Right renal pelvis (tissue), 4 donors: ENCODE measurements at regions not wholly inside any gene's neighbourhood (a gene's known extent, or its start where the extent isn't known, plus 50 kb on each side); places are given as distances from the start of the nearest gene placed in this dataset.

Experiments
- DNase-seq, 4 donors: peaks; one replicate each; pipeline ENCODE4 v3.0.0-alpha.2; 2013; ENCODE audit warnings: low read depth in 4 of 4, low spot score in 3 of 4, missing footprints in 1 of 4

- no peak for DNase-seq
Observed at GRCh38 chr14:87141801-87142200, 851.2 kb downstream of the GALC start.

GRCh38 chr14:87139299-87139698 lies 853.7 kb downstream of the GALC start:
- DNase-seq, result no peak

DNA sequence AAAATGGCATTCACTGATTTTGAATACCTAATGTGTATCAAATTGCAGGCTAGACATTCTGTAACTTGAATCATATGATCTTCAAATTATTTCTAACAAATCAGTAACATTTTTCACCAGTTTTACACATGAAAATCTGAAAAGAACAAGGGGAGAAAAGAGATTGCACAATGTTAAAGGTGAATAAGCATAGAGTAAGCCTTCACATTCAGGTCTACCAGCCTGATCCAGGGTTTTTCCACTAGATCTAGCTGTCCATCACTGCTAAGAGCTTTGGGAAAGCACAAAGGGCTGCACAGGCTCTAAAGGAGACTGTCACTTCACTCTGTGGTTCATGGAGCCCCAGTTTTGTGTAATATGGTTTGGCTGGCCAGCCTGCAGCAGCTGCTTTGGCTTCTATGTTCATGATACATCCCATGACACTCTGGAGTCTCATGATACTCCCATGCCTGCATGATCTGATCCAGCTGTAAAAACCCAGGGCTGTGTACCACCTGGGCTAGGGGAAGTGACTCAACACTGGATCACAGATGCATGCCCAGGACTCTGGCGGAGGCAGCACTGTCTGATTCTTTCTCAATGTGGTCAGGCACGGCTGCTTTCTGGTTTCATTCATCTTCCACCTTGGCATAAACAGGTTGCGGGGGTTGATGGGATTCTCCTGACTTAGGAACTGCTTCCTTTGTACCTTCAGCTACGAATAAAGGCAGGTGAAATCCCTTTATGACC lies 859.7 kb downstream of the GALC start:
- peak in 1 of 4 donors; percentile 8 for DNase-seq

DNA sequence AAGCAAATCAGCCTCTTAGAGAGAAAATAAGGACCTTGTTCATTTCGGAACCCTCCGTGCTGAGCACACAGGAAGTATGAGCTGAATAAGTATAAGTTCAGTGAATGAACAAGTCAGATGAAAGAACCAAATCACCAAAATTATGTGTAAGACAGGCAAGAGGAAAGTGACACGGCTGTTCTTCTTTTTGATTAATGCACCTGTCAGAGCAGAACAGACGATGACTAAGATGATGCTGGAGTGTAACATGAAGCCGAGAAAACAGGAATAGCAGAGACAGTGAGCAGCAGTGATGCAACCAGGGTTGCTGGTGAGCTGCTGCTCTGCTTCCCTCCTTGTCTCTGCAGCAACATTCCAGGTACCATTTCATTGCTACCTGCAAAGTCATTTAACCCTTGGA lies 861.1 kb downstream of the GALC start:
- no peak for DNase-seq

- no peak for DNase-seq
Observed at GRCh38 chr14:87122166-87122565, 870.8 kb downstream of the GALC start.

GRCh38 chr14:87121716-87122115 lies 871.3 kb downstream of the GALC start:
- no peak for DNase-seq

DNA sequence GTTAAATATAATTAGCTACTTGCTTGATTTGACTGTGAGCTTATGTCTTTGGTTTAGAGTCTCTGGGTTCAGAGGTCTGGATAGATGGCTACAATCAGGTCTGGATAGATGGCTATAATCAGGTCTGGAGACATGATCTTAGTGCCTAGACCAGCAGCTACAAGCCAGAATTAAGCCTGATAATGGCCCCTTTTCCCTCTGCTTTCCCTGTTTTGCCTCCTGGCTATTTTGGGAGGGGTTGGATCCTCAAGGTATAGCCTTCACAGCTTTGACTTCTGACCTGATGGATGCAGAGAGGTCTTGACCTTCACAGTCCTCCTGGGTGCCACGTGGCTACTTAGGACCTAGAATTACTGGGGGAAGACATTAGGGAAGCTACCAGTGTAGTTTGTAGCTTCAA lies 877.7 kb downstream of the GALC start:
- no peak for DNase-seq

DNA sequence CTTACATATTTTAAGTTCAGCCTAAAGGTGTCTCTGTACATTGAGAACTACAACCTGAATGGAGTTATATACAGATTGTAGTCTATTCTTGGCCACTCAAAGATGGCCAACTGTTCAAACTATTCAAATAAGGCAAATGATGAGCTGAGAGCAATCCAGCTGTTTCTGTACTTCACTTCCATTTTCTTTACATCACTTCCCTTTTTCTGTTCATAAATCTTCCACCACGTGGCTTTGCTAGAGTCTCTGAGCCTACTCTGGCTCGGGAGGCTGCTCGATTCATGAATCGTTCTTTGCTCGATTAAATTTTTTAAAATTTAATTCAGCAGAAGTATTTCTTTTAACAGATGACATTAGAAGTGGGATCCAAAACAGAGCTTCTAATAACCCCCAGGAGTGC lies 879.7 kb downstream of the GALC start:
- DNase-seq, result no peak

DNA sequence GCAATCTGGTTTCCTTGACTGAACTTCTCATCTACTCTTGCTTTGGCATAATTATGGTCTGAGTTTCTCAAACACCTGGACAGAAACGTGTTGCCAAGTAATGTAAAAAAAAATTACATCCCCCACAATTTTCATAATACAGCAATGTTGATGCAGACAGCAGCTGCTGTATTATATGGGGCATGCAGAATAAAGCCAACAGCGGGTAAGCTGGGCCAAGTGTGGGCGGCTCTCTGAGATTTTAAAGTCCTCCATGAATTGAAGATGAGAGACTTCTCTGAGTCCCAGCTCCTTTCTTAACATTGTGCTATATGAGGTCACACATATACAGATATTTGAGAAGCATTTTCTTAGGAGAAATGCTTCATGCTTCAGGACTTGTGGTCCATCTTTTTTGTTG lies 881.2 kb downstream of the GALC start:
- DNase-seq, result no peak

GRCh38 chr14:87111126-87111525 lies 881.9 kb downstream of the GALC start:
- DNase-seq, result no peak

- no peak for DNase-seq
Observed at GRCh38 chr14:87109271-87109670, 883.7 kb downstream of the GALC start.

GRCh38 chr14:87108726-87109125 lies 884.3 kb downstream of the GALC start:
- DNase-seq, result no peak

DNA sequence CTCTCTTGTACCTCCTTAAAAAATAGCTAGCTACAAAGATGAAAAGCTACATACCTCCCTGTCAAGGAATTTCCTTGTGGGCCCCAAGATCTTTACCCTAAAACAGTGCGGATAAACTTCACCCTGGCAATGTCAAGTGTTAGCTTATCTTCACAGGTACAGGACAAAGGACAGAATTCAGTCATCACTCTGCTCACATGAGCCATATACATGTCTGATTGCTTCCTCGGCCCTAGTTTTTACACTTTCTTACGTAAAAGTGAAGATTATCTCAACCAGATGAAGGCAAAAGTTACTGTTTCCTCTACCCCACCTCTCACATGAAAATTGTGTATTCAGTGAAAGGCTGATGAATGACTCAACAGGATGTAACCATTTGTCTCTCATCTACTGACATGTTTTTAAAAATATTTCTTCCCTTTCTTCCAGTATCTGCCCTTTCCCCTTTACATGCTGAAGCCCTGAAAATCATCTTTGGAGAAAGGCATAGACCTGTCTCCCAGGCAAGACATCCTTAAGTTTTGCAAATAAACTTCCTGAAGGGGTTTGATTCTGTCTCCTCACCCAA lies 890.1 kb downstream of the GALC start:
- no peak for DNase-seq

DNA sequence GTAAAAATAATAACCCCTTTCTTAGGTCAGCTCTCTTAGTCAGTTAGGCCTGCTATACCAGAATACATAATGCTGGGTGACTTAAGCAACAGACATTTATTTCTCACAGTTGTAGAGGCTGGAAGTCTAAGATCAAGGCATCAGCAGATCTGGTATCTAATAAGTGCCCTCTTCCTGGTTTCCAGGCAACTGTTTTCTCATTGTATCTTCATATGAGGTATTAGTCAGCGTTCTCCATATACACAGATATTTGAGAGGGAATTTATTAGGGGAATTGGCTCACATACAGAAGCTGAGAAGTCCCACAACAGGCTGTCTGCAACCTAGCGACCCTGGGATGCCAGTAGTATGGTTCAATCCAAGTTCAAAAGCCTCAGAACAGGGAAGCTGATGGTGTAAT lies 896.0 kb downstream of the GALC start:
- no peak for DNase-seq

DNA sequence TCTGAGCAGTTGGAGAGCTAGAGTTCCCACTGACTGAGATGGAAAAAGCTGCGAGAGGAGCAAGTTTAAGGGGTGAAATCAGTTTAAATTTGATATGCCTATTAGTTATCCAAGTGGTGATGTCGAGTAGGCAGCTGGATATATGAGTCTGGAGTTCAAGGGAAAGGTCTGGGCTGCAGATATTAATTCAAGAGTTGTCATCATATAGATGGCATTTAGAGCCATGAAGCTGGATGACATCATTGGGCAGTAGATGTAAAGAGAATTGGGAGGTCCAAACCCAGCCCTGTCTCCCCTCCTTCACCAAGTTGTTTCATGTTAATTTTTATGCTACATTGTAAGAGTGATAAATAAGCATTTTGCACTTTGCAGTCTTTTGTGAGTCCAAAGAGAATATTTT lies 898.1 kb downstream of the GALC start:
- no peak for DNase-seq

DNA sequence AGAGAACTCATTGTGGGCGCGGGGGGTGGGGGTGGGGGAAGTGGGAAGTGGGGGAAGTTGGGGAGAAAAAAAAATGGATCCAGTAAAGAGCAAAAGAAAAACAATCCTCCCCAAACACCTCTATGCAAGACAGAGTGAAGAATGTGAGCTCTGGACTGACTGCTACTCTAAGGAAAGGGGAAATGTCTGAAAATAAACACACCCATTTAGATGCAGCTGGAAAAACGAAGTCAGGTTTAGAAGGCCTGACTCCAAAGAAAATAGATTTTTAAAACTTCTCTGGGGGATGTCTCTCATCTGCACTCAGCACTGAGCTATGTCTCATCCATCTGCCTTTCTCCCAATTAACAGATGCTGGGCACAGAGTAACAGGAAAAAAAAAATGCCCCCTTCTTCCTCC lies 904.4 kb downstream of the GALC start:
- no peak for DNase-seq

GRCh38 chr14:87087881-87088280 lies 905.1 kb downstream of the GALC start:
- no peak for DNase-seq

- DNase-seq, result no peak
Observed at GRCh38 chr14:87084908-87085307, 908.1 kb downstream of the GALC start.

DNA sequence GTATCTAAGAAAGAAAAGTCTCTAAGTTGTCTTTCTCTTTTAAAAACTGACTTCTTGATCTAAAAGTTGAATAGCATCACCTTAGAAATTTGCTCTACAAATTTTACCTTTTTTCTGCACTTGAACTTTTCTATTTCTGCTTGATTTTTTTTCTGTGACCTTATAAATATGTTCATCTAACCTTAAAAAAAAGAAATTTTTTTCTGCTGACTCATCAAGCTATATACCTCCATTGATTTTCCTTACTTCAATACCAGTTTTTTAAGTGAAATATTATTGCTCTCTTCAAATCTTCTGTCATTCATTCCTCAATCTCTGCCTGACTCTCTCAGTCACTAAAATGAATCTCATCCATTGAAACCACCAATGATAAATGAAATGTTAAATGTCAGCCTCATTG lies 910.1 kb downstream of the GALC start:
- no peak for DNase-seq

DNA sequence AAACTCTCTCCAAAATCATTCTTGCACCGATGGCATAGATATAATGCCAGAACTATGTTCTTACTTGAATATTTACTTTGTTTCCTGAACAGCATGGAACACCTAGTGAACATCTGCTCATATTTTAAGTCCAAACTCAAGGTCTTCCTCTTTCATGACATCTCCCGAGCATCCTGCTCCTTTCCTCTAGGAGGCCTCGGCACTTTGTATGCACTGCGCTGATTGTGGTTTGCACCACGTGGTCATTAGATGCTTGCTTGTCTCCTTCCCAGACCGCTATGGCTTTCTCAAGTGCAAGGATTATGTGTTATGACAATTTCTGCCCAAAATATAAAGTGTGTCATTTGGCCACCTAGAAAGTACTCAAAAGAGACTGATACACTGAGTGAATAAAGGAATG lies 912.0 kb downstream of the GALC start:
- DNase-seq, result no peak

DNA sequence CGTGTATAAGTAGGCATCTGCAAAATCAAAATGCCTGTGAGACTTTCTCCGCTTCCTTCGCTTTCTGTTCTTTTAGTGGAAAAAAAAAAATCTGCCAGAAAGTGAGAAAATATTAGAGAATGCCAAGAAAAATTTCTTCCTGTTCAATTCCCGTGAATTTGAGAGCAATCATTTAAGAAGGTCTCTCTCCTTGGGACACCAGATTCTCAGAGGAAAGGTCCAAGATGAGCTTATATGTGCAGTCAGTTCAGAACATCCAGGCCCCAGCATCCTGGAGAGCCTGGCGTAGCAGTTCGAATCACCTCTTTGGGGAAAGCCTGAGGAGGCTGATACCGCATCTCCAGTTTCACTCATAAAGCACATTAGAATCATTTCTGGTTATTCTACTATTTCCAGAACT lies 912.8 kb downstream of the GALC start:
- DNase-seq, result no peak

DNA sequence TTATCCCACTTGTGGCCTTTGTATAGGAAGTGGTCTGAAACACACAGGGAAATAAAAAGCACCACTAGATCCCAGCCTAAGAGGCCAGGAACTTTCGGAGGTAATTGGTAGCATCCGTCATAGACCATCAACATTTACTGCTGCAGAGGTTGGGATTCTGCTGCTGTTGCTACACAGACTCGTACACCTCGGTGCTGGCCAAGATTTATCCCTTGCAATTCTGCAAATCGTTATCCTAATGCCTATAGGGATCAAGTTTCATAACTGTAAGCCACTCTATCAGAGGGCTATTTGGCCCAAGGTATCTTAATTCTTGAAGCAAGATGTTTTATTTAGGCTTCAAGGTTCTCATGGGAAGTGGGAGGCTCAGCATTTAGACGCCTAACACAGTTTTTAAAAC lies 913.6 kb downstream of the GALC start:
- DNase-seq, result no peak

DNA sequence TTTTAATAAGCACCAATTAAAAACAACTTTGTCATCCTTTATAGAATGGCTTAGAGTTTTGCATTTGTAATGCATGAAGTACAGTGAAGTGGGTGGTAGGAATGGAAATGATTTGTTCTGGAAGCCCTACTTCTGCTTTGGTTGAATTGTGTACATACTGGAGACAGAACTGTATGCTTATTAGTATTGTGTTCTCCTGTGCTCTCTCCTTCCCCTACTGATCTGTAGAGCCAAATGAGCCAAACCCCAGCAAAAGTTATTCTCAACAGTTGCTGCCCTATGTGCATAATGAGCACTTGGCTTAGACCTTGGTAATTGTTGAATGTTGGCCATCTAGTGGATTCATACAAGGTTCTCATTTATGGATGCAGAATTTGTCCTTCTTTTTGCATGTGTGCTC lies 916.1 kb downstream of the GALC start:
- no peak for DNase-seq
